IMR-90 (cell line): ENCODE measurements at regions not wholly inside any gene's neighbourhood (a gene's known extent, or its start where the extent isn't known, plus 50 kb on each side); places are given as distances from the start of the nearest gene placed in this dataset.

ENCODE experiments used
- ATAC-seq: fragments of 200-7000 bp; cut with Tn5 transposase; 2 replicates; pipeline ENCODE4 v1.9.1; 2020; ENCODE audit warnings: low read depth, mild to moderate bottlenecking, moderate library complexity
- BruUV-seq: library from RNA; stranded (reverse); fragments of 400-500 nt; replicated peaks from 2 replicates; lab custom pipeline; 2021; lab: Mats Ljungman, UMichigan
- CTCF ChIA-PET: fragments of 300-600 bp; formaldehyde crosslinking; extraction: SDS; loops from one replicate; lab custom pipeline; 2021; ENCODE audit warnings: antibody characterized with exemption; lab: Yijun Ruan, JAX
- POLR2A ChIA-PET: fragments of 300-600 bp; sonication (Branson Sonifier 250); formaldehyde crosslinking; loops from one replicate; lab custom pipeline; 2022; ENCODE audit warnings: antibody characterized with exemption; ENCODE audit not compliant: unreplicated experiment; lab: Charles Lee
- DNase-seq: peaks from one replicate; pipeline ENCODE4 v3.0.0; 2013
- H2AFZ ChIP-seq: replicated peaks from 2 replicates; pipeline ENCODE3; 2013; ENCODE audit warnings: low read length, mild to moderate bottlenecking; ENCODE audit not compliant: poor library complexity
- H2AK5ac ChIP-seq: 2 replicates; pipeline ENCODE4 v1.6.1; 2013; ENCODE audit warnings: low read depth, low read length, inconsistent platforms
- H2AK9ac ChIP-seq: replicated peaks from 2 replicates; pipeline ENCODE3; 2013; ENCODE audit warnings: mild to moderate bottlenecking, low read depth, low read length, moderate library complexity; ENCODE audit not compliant: poor library complexity
- H2BK120ac ChIP-seq: 2 replicates; pipeline ENCODE4 v1.6.1; 2013; ENCODE audit warnings: low read depth, low read length, inconsistent platforms
- H2BK15ac ChIP-seq: 3 replicates; pipeline ENCODE4 v1.6.1; 2013; ENCODE audit warnings: low read depth, low read length, inconsistent platforms
- H2BK20ac ChIP-seq: 2 replicates; pipeline ENCODE4 v1.6.1; 2013; ENCODE audit warnings: low read depth, mild to moderate bottlenecking, inconsistent platforms, low read length, moderate library complexity
- H2BK5ac ChIP-seq: 2 replicates; pipeline ENCODE4 v1.6.1; 2013; ENCODE audit warnings: mild to moderate bottlenecking, low read depth, low read length, inconsistent platforms; ENCODE audit not compliant: poor library complexity, severe bottlenecking
- H3K14ac ChIP-seq: replicated peaks from 2 replicates; pipeline ENCODE4 v1.6.1; 2013; ENCODE audit warnings: low read depth, low read length, inconsistent platforms
- H3K18ac ChIP-seq: 2 replicates; pipeline ENCODE4 v1.6.1; 2013; ENCODE audit warnings: low read depth, low read length, control low read depth
- H3K23ac ChIP-seq: 2 replicates; pipeline ENCODE4 v1.6.1; 2013; ENCODE audit warnings: low read depth, low read length, inconsistent platforms
- H3K27ac ChIP-seq: 2 replicates; pipeline ENCODE4 v1.5.1; 2013; ENCODE audit warnings: mild to moderate bottlenecking, control low read depth, low read length; ENCODE audit not compliant: insufficient read depth
- H3K27me3 ChIP-seq: 2 replicates; pipeline ENCODE4 v1.6.1; 2013; ENCODE audit warnings: low read length; ENCODE audit not compliant: control insufficient read depth, insufficient read depth
- H3K36me3 ChIP-seq: 2 replicates; pipeline ENCODE4 v1.6.1; 2013; ENCODE audit warnings: low read length, mixed read lengths; ENCODE audit not compliant: control insufficient read depth, insufficient read depth
- H3K4ac ChIP-seq: 2 replicates; pipeline ENCODE4 v1.6.1; 2013; ENCODE audit warnings: low read depth, low read length, inconsistent platforms
- H3K4me1 ChIP-seq: 2 replicates; pipeline ENCODE4 v1.6.1; 2013; ENCODE audit warnings: low read length, mixed read lengths; ENCODE audit not compliant: control insufficient read depth, insufficient read depth
- H3K4me2 ChIP-seq: 2 replicates; pipeline ENCODE4 v1.6.1; 2013; ENCODE audit warnings: low read depth, mild to moderate bottlenecking, control low read depth, low read length, moderate library complexity
- H3K4me3 ChIP-seq: 2 replicates; pipeline ENCODE4 v1.5.1; 2013; ENCODE audit warnings: low read depth, mild to moderate bottlenecking, control low read depth, low read length, moderate library complexity; ENCODE audit not compliant: insufficient read depth
- H3K56ac ChIP-seq: 2 replicates; pipeline ENCODE4 v1.6.1; 2013; ENCODE audit warnings: low read length, inconsistent platforms; ENCODE audit not compliant: insufficient read depth; ENCODE audit errors: extremely low read depth
- H3K79me1 ChIP-seq, 2 experiments: 2 replicates each; pipeline ENCODE4 v1.6.1; 2013; ENCODE audit warnings: low read length in 2 of 2, inconsistent platforms in 1 of 2, low read depth in 1 of 2
- H3K9ac ChIP-seq: 2 replicates; pipeline ENCODE4 v1.6.1; 2013; ENCODE audit warnings: low read depth, low read length, control low read depth
- H3K9me1 ChIP-seq: 2 replicates; pipeline ENCODE4 v1.6.1; 2013; ENCODE audit warnings: low read length, inconsistent platforms; ENCODE audit not compliant: insufficient read depth
- H3K9me3 ChIP-seq: 2 replicates; pipeline ENCODE4 v1.6.1; 2013; ENCODE audit warnings: low read length; ENCODE audit not compliant: control insufficient read depth, insufficient read depth
- H4K20me1 ChIP-seq: 2 replicates; pipeline ENCODE4 v1.6.1; 2013; ENCODE audit warnings: low read length, inconsistent platforms; ENCODE audit not compliant: insufficient read depth
- H4K5ac ChIP-seq: 2 replicates; pipeline ENCODE4 v1.6.1; 2013; ENCODE audit warnings: mild to moderate bottlenecking, low read depth, low read length, control low read depth
- H4K8ac ChIP-seq, 2 experiments: 2 replicates each; pipeline ENCODE4 v1.6.1; 2013; ENCODE audit warnings: low read depth in 2 of 2, low read length in 2 of 2, control low read depth in 1 of 2, inconsistent platforms in 1 of 2
- H4K91ac ChIP-seq: 2 replicates; pipeline ENCODE4 v1.6.1; 2013; ENCODE audit warnings: low read depth, low read length, inconsistent platforms; ENCODE audit not compliant: insufficient read depth
- BHLHE40 ChIP-seq: fragments of 150-350 bp; IDR thresholded peaks from 2 replicates; pipeline ENCODE4 v1.6.1; 2016; ENCODE audit warnings: mild to moderate bottlenecking, low read depth, low read length
- CEBPB ChIP-seq: IDR thresholded peaks from 2 replicates; pipeline ENCODE4 v1.6.1; 2012; ENCODE audit warnings: low read depth, low read length, improper control_type of control experiment
- CHD1 ChIP-seq: IDR thresholded peaks from 2 replicates; pipeline ENCODE4 v1.6.1; 2012; ENCODE audit warnings: low read depth, low read length, improper control_type of control experiment
- CTCF ChIP-seq: conservative IDR thresholded peaks from 2 replicates; pipeline ENCODE4 v1.5.1; 2012; ENCODE audit warnings: mild to moderate bottlenecking, low read depth, low read length, improper control_type of control experiment
- ELK1 ChIP-seq: fragments of 150-350 bp; IDR thresholded peaks from 2 replicates; pipeline ENCODE4 v1.6.1; 2016; ENCODE audit warnings: low read depth, mild to moderate bottlenecking, low read length, moderate library complexity, borderline replicate concordance
- FOS ChIP-seq: fragments of 150-350 bp; IDR thresholded peaks from 2 replicates; pipeline ENCODE4 v1.6.1; 2016; ENCODE audit warnings: low read depth, low read length
- MAFK ChIP-seq: IDR thresholded peaks from 2 replicates; pipeline ENCODE4 v1.6.1; 2012; ENCODE audit warnings: low read depth, low read length, improper control_type of control experiment
- MXI1 ChIP-seq: IDR thresholded peaks from 2 replicates; pipeline ENCODE4 v1.6.1; 2012; ENCODE audit warnings: low read depth, mild to moderate bottlenecking, low read length, moderate library complexity, borderline replicate concordance
- NFE2L2 ChIP-seq: fragments of 150-350 bp; IDR thresholded peaks from 2 replicates; pipeline ENCODE4 v1.6.1; 2016; ENCODE audit warnings: low read depth, mild to moderate bottlenecking, low read length
- POLR2A ChIP-seq: IDR thresholded peaks from 2 replicates; pipeline ENCODE4 v1.6.1; 2012; ENCODE audit warnings: mild to moderate bottlenecking, low read depth, low read length
- RAD21 ChIP-seq: IDR thresholded peaks from 2 replicates; pipeline ENCODE4 v1.6.1; 2012; ENCODE audit warnings: low read length, improper control_type of control experiment
- RCOR1 ChIP-seq: IDR thresholded peaks from 2 replicates; pipeline ENCODE4 v1.6.1; 2012; ENCODE audit warnings: mild to moderate bottlenecking, low read length, improper control_type of control experiment; ENCODE audit not compliant: insufficient replicate concordance
- RFX5 ChIP-seq: IDR thresholded peaks from 2 replicates; pipeline ENCODE4 v1.8.0; 2012; ENCODE audit warnings: low read depth, mild to moderate bottlenecking, low read length, moderate library complexity
- USF2 ChIP-seq: fragments of 150-350 bp; IDR thresholded peaks from 2 replicates; pipeline ENCODE4 v1.6.1; 2017; ENCODE audit warnings: mild to moderate bottlenecking, antibody characterized with exemption, low read length, low read depth
- dilution Hi-C: fragments of 300-500 bp; cut with HindIII; formaldehyde crosslinking; loops from one replicate; pipeline ENCODE4 v1.14.3; 2018; ENCODE audit warnings: low sequenced_read_pairs; ENCODE audit not compliant: unreplicated experiment
- in situ Hi-C: fragments of 300-500 bp; cut with MboI; formaldehyde crosslinking; loops from 3 replicates; pipeline ENCODE4 v1.14.3; 2019; ENCODE audit warnings: low sequenced_read_pairs, inconsistent platforms, mixed read lengths
- intact Hi-C: fragments of 100-400 bp; cut with micrococcal nuclease; formaldehyde crosslinking; loops from 2 replicates; pipeline ENCODE4 v1.10.0; 2022

GRCh38 chr4:16386711-16387320, 160.5 kb upstream of the TAPT1 start:
- Histone ChIP-seq H2AFZ (no peak overlapping the region), H4K5ac (no peak overlapping the region), H2BK15ac (no peak overlapping the region), H3K23ac (no peak overlapping the region), H3K9me3 (no peaks in the 10 kb centered on the region), H3K27me3 (peaks cover 5% of the 10 kb centered on the region), H3K9me1 (no peaks in the 10 kb centered on the region), H4K8ac (no peak overlapping the region), H3K4ac (no peak overlapping the region), H4K20me1 (no peaks in the 10 kb centered on the region), H2BK120ac (no peak overlapping the region), H3K14ac (no peak overlapping the region), H2AK9ac (no peak overlapping the region), H3K4me1 (no peaks in the 10 kb centered on the region), H2AK5ac (no peak overlapping the region), H3K9ac (no peak overlapping the region), H2BK20ac (no peak overlapping the region), H4K91ac (no peak overlapping the region), H3K4me2 (no peak overlapping the region), H2BK5ac (no peak overlapping the region), H3K18ac (no peak overlapping the region), H3K27ac (no peak overlapping the region), H3K4me3 (no peak overlapping the region), H3K56ac (no peak overlapping the region), H3K36me3 (no peaks in the 10 kb centered on the region), H3K79me1 (no peaks in the 10 kb centered on the region)
- no peak for DNase-seq
- no TSS peak for BruUV-seq
- POLR2A ChIA-PET: no interaction called here
- TF ChIP-seq RAD21: no peak
- no peak for TF ChIP-seq RFX5
- TF ChIP-seq CHD1: no peak
- TF ChIP-seq CEBPB: no peak
- no peak for TF ChIP-seq ELK1
- no peak for TF ChIP-seq MAFK
- TF ChIP-seq MXI1: no peak
- no peak for TF ChIP-seq RCOR1
- no peak for TF ChIP-seq CTCF
- TF ChIP-seq POLR2A: no peak
- no peak for TF ChIP-seq NFE2L2
- TF ChIP-seq BHLHE40: no peak
- no peak for TF ChIP-seq USF2
- TF ChIP-seq FOS: no peak
- in situ Hi-C loops (no loop called here), dilution Hi-C loops (no loop called here), intact Hi-C loops (no loop called here)
- no peak for ATAC-seq
- CTCF ChIA-PET: no interaction called here
